ENCODE measurements at regions not wholly inside any gene's neighbourhood (a gene's known extent, or its start where the extent isn't known, plus 50 kb on each side); places are given as distances from the start of the nearest gene placed in this dataset.

- no peak for TF ChIP-seq CTCF (IDR thresholded peaks at IDR 0.05)
Observed at GRCh38 chr3:70466096-70466495, 153.7 kb upstream of the MDFIC2 start.

GRCh38 chr3:70464876-70465275, 152.4 kb upstream of the MDFIC2 start:
- TF ChIP-seq CTCF (IDR thresholded peaks at IDR 0.05): no peak

- TF ChIP-seq CTCF (IDR thresholded peaks at IDR 0.05): no peak
Observed at GRCh38 chr3:70464465-70464864, 152.0 kb upstream of the MDFIC2 start.

- no peak for TF ChIP-seq CTCF (IDR thresholded peaks at IDR 0.05)
Observed at GRCh38 chr3:70433091-70433490, 120.7 kb upstream of the MDFIC2 start.

GRCh38 chr3:70431911-70432310, 119.5 kb upstream of the MDFIC2 start:
- TF ChIP-seq CTCF (IDR thresholded peaks at IDR 0.05): no peak

- TF ChIP-seq CTCF (IDR thresholded peaks at IDR 0.05): no peak
Observed at GRCh38 chr3:70426071-70426470, 113.6 kb upstream of the MDFIC2 start.

GRCh38 chr3:70421506-70421905, 109.1 kb upstream of the MDFIC2 start:
- no peak for TF ChIP-seq CTCF (IDR thresholded peaks at IDR 0.05)

GRCh38 chr3:70409018-70409417, 96.6 kb upstream of the MDFIC2 start:
- no peak for TF ChIP-seq CTCF (IDR thresholded peaks at IDR 0.05)
